ENCODE measurements at regions not wholly inside any gene's neighbourhood (a gene's known extent, or its start where the extent isn't known, plus 50 kb on each side); places are given as distances from the start of the nearest gene placed in this dataset.

DNA sequence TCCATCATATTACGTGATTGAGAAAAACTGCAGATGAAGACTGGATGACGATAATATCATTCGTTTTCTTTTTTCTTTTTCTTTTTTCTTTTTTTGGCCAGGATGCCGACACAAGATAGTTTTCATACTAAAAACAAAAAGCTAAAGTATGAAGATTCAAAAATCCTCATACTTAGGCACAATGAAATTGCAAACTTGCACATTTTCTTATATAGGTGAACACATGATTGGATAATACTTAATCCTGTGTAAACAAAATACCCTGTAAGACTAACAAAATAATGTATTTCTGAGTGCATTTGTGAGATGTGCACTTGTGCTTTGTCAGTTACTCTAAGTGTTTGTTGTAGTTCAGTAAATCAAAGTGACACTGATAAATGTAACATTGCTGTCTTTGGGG lies 568.9 kb downstream of the ANKRD50 start:
- TF ChIP-seq, protein P1, sequence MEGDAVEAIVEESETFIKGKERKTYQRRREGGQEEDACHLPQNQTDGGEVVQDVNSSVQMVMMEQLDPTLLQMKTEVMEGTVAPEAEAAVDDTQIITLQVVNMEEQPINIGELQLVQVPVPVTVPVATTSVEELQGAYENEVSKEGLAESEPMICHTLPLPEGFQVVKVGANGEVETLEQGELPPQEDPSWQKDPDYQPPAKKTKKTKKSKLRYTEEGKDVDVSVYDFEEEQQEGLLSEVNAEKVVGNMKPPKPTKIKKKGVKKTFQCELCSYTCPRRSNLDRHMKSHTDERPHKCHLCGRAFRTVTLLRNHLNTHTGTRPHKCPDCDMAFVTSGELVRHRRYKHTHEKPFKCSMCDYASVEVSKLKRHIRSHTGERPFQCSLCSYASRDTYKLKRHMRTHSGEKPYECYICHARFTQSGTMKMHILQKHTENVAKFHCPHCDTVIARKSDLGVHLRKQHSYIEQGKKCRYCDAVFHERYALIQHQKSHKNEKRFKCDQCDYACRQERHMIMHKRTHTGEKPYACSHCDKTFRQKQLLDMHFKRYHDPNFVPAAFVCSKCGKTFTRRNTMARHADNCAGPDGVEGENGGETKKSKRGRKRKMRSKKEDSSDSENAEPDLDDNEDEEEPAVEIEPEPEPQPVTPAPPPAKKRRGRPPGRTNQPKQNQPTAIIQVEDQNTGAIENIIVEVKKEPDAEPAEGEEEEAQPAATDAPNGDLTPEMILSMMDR (conservative IDR thresholded peaks at IDR 0.05): no peak
- TF ChIP-seq ZFX (IDR thresholded peaks at IDR 0.05): no peak
- no peak overlapping the region for H3K27ac ChIP-seq

DNA sequence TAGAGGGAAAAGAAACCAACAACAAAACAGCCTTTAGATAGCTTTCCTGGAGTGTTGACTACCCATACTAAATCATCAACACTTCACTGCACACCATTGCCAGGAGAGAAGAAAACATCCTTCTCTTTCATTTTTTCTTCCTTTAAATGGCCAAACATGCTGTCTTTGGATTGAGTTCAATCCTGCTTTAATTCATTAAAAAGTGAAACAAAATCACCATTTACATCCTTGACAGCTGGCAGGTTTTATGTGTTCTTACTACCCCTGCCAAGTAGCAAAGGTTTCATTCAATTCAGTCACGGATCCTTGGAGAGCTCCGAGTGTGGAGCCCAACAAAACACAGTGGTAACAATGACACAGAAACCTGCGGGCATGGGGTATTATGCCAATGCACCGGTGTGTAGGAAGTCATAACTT lies 568.3 kb downstream of the ANKRD50 start:
- no peak overlapping the region for H3K27ac ChIP-seq
- no peak for TF ChIP-seq ZFX (IDR thresholded peaks at IDR 0.05)
- TF ChIP-seq, protein P1 (conservative IDR thresholded peaks at IDR 0.05): no peak

DNA sequence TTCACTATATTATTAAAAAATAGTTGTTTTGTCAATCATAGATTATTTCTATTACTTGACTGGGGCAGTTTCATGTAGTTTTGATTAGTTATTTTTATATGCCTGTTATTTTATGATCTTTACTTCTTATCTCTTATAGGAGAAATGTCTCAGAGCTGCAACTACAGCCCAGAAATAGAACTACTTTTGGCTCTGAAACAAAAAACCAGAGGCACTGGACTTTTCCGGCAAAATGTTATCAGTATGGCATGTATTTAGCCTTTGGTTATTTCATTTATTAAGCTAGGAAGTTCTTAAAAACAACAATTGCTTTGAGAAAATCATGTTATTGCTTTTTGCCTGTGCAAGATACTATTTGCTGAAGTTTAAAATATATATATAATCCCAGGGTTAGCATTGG lies 566.5 kb downstream of the ANKRD50 start:
- TF ChIP-seq, protein P1 (conservative IDR thresholded peaks at IDR 0.05): no peak
- no peak for TF ChIP-seq ZFX (IDR thresholded peaks at IDR 0.05)
- no peak overlapping the region for H3K27ac ChIP-seq

DNA sequence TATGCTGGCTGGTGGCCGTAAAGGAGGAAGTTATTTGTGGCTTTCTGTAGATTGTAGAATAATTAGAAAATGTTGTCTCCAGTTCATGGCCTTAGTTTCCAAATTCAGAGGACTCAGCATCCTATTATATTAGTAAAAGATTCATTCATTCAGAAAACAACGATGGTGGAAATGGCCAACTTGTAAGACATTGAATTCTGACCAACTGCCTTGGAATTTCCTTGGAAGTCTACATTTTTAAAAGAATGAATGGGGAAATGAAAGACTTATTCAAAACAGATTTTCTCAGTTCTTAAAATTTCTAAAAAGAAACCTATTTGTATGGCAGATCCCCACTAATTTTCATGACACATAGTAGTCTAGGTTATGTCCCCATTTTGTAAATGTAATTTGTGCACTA lies 561.5 kb downstream of the ANKRD50 start:
- no peak overlapping the region for H3K27ac ChIP-seq
- TF ChIP-seq ZFX (IDR thresholded peaks at IDR 0.05): no peak
- TF ChIP-seq, protein P1 (conservative IDR thresholded peaks at IDR 0.05): no peak

DNA sequence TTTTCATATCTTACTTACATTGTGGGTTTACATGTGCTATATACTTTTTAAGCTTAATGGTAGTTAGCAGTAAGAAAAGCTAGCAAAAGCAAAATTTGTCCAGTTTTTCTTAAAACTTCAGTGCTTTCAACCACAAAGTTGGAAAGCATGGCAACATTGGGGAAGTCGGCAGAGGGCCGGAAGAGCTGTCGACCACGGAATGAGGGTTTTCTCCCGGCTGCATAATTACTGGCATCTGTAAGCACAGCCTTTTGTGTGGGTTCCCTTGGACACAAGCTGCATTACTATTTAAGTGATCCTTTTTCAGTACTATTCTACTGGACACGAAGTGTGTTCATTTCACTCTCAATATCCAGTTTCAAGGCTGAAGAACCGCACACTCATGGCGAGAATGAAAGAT lies 560.4 kb downstream of the ANKRD50 start:
- TF ChIP-seq, protein P1 (conservative IDR thresholded peaks at IDR 0.05): no peak
- TF ChIP-seq ZFX (IDR thresholded peaks at IDR 0.05): no peak
- no peak overlapping the region for H3K27ac ChIP-seq

DNA sequence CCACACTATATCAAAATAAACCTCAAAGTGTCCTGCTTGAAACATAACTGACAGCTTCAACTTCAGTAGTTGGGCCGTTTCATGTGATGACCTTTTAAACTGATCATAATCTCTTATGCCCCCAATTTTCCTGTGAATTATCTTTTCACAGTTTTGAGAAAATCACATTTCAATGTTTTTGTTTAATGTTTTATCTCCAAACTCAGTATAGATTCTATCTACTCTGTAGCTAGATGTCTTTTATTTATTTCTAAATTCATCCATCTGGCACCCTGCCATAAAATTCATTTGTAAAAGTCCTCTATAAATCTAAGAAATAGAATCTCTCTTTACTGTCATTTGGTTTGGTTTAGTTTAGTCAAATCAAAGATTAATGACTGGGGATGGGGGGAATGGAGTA lies 557.3 kb downstream of the ANKRD50 start:
- TF ChIP-seq, protein P1 (conservative IDR thresholded peaks at IDR 0.05): no peak
- no peak for TF ChIP-seq ZFX (IDR thresholded peaks at IDR 0.05)
- H3K27ac ChIP-seq: no peak overlapping the region

DNA sequence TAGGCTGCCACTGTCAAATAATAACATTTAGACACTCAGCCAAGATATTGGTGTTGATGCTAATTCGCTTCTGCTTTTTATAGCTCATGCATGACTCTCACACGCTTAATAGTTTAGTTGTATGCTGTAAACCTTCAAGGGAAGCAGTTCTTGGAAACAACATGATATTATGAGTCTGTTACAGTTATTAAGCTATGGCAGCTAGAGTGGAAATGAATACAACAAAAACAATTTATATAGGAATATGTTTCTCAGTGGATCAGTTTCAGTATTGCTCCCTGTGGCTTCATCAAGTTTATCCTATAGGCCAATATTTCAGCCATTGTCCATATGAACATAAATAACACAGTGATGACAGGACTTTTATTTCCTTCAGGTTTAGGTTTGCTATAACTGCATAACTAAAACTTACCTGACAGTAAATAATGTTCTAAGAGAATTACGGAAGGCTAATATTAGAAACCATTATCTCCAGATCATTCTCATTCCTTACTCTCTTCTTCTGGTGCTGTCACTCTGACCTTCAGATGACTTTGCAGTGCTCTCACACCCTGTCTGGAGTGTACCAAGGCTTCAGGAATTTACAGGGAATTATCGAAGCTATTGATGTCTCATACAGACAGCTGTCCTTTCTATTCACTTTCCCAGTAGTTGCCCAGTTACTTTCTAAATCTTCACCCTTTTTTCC lies 555.0 kb downstream of the ANKRD50 start:
- TF ChIP-seq, protein P1 (conservative IDR thresholded peaks at IDR 0.05): no peak
- no peak for TF ChIP-seq ZFX (IDR thresholded peaks at IDR 0.05)
- no peak overlapping the region for H3K27ac ChIP-seq
